CD4-positive, CD25-positive, alpha-beta regulatory T cell (primary cell): ENCODE measurements at regions not wholly inside any gene's neighbourhood (a gene's known extent, or its start where the extent isn't known, plus 50 kb on each side); places are given as distances from the start of the nearest gene placed in this dataset.
"Not testable (repeated sequence)": the region's sequence is repeated elsewhere in the genome, so short reads cannot be mapped to it uniquely, and the experiment has no call there.

Source experiments
- ATAC-seq, 2 donors: fragments of 150-1000 bp; cut with Tn5 transposase; one replicate each; pipeline ENCODE4 v1.10.0; 2021; ENCODE audit warnings: low read depth in 2 of 2, moderate number of reproducible peaks in 2 of 2, moderate library complexity in 1 of 2
- DNase-seq, 3 donors: peaks; one replicate each; pipeline versions ENCODE4 v3.0.0 to v3.0.0-alpha.2; 2012 to 2022; ENCODE audit warnings: mixed read lengths in 1 of 3
- H3K27ac ChIP-seq: one replicate; pipeline ENCODE4 v1.7.0; 2013; ENCODE audit warnings: mild to moderate bottlenecking, low read length; ENCODE audit not compliant: insufficient read depth, poor library complexity, severe bottlenecking
- H3K27me3 ChIP-seq: one replicate; pipeline ENCODE4 v1.7.0; 2013; ENCODE audit warnings: low read length; ENCODE audit not compliant: control insufficient read depth, insufficient read depth
- H3K36me3 ChIP-seq: one replicate; pipeline ENCODE4 v1.7.0; 2013; ENCODE audit warnings: mild to moderate bottlenecking, low read length, moderate library complexity; ENCODE audit not compliant: control insufficient read depth, insufficient read depth
- H3K4me1 ChIP-seq: 2 replicates; pipeline ENCODE4 v1.7.0; 2013; ENCODE audit warnings: mild to moderate bottlenecking, low read length; ENCODE audit not compliant: insufficient read depth, control insufficient read depth, poor library complexity, severe bottlenecking
- H3K4me3 ChIP-seq: one replicate; pipeline ENCODE4 v1.7.0; 2013; ENCODE audit warnings: low read depth, mild to moderate bottlenecking, low read length, moderate library complexity
- H3K9me3 ChIP-seq, 2 experiments: 1 replicate in 1 of 2; 2 replicates in 1 of 2; pipeline ENCODE4 v1.7.0; 2013; ENCODE audit warnings: low read length in 2 of 2, mild to moderate bottlenecking in 1 of 2, moderate library complexity in 1 of 2; ENCODE audit not compliant: control insufficient read depth in 2 of 2
- H3K27ac Mint-ChIP-seq, 3 donors: one replicate each; pipeline ENCODE4 v1.8.0; 2020 to 2022; ENCODE audit warnings: mild to moderate bottlenecking in 3 of 3, mixed read lengths in 3 of 3, moderate library complexity in 2 of 3
- H3K27me3 Mint-ChIP-seq: one replicate; pipeline ENCODE4 v1.8.0; 2022; ENCODE audit warnings: mild to moderate bottlenecking, mixed read lengths
- H3K36me3 Mint-ChIP-seq: one replicate; pipeline ENCODE4 v1.8.0; 2020; ENCODE audit warnings: mixed read lengths
- H3K4me1 Mint-ChIP-seq, 4 donors: one replicate each; pipeline ENCODE4 v1.8.0; 2020 to 2022; ENCODE audit warnings: mixed read lengths in 4 of 4, mild to moderate bottlenecking in 1 of 4
- H3K4me3 Mint-ChIP-seq, 4 donors: one replicate each; pipeline ENCODE4 v1.8.0; 2020 to 2022; ENCODE audit warnings: mild to moderate bottlenecking in 4 of 4, mixed read lengths in 4 of 4, moderate library complexity in 3 of 4
- H3K9me3 Mint-ChIP-seq, 7 donors: one replicate each; pipeline ENCODE4 v1.8.0; 2020 to 2022; ENCODE audit warnings: mixed read lengths in 7 of 7, mild to moderate bottlenecking in 3 of 7, moderate library complexity in 2 of 7

DNA sequence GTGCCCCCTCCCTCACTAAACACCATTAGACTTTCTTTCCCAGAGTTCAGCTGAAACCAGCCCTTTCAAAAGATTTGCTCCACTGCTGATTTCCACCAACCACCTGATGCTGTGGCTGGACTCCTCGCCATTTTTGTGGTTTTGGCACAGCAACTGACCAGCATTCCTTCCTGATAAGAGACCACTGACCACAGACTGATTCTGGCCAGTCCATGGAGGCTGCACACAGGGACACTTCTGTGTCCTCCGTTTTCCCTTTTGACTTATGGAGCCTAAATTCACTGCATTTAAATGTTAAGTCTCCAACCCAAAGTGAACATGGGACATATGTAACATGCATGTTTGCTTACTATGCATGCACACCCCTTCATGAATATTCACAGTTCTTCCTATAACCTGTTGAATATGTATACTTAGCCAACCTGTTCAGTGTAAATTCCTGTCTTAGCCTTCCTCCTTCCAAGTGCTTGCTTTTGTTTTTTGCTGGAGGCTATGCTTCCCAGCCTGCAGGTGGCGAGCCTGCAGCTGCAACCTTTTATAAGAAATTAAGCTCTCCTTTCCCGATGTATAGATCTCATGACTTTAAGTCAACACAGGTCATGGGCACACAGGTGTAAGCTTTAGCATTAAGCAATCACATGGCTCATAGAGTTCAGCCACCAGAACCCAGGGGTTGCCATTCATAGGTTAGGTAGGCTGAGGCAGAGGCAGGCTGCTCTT lies 78.7 kb downstream of the ACTL7B start:
- DNase-seq (no peak), ATAC-seq (no peak)
- Mint-ChIP-seq H3K27ac (no peak overlapping the region), H3K36me3 (no peaks in the 10 kb centered on the region), H3K9me3 (peaks cover 0 to 7% (median 0%) of the 10 kb centered on the region in 7 donors), H3K27me3 (peaks cover 9% of the 10 kb centered on the region), H3K4me1 (no peaks in the 10 kb centered on the region), H3K4me3 (no peak overlapping the region)
- Histone ChIP-seq H3K27ac (no peak overlapping the region), H3K36me3 (no peaks in the 10 kb centered on the region), H3K27me3 (peaks cover 2% of the 10 kb centered on the region), H3K4me1 (no peaks in the 10 kb centered on the region), H3K9me3 (no peaks in the 10 kb centered on the region), H3K4me3 (no peak overlapping the region)

DNA sequence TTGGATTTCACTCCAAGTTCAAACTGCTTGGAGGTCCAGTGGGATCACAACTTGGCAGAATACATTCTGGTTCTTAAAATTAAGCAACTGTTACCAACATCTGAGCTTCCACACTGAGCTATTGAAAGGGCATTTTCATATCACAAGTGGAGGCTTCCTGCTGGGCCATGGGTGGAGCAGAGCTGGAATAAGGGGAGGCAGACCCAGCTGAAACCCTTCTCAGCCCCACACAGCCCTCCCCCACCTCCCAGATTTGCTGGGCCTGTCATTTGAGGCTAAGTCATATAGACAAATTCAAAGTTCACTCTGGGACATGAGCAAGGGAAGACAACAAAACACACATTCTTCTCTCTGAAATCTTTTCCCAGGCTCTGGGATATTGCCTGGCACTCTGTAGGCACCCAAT lies 79.9 kb downstream of the ACTL7B start:
- Mint-ChIP-seq H3K4me1 (no peaks in the 10 kb centered on the region), H3K36me3 (no peaks in the 10 kb centered on the region), H3K27ac (no peak overlapping the region), H3K4me3 (no peak overlapping the region), H3K9me3 (peaks cover 0 to 7% (median 0%) of the 10 kb centered on the region in 7 donors), H3K27me3 (peaks cover 12% of the 10 kb centered on the region)
- DNase-seq (no peak), ATAC-seq (no peak)
- no peaks in the 10 kb centered on the region for H3K4me1 ChIP-seq
- peaks cover 2% of the 10 kb centered on the region for H3K27me3 ChIP-seq
- H3K36me3 ChIP-seq = no peaks in the 10 kb centered on the region
- H3K4me3 ChIP-seq = no peak overlapping the region
- no peak overlapping the region for H3K27ac ChIP-seq
- no peaks in the 10 kb centered on the region for H3K9me3 ChIP-seq

DNA sequence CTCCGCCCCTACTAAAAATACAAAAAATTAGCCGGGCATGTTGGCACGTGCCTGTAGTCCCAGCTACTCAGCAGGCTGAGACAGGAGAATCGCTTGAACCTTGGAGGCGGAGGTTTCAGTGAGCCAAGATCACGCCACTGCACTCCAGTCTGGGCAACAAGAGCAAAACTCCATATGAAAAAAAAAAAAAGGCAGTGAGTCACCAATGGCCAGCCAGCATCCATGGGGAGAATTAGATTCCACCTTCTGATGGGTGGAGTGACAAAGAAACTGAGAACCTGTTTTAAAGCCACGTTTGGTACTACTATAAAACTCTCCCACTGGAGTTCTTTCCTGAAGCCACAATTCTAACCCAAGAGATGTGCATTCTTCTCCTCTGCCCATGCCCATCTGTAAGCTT lies 81.7 kb downstream of the ACTL7B start:
- not testable (repeated sequence) for H3K27ac ChIP-seq, H3K9me3 Mint-ChIP-seq, H3K27ac Mint-ChIP-seq, DNase-seq, H3K4me1 ChIP-seq, H3K4me3 Mint-ChIP-seq, H3K9me3 ChIP-seq, H3K4me3 ChIP-seq, H3K36me3 Mint-ChIP-seq, H3K4me1 Mint-ChIP-seq, H3K27me3 ChIP-seq, H3K36me3 ChIP-seq, ATAC-seq
- H3K27me3 Mint-ChIP-seq = peaks cover 12% of the 10 kb centered on the region

DNA sequence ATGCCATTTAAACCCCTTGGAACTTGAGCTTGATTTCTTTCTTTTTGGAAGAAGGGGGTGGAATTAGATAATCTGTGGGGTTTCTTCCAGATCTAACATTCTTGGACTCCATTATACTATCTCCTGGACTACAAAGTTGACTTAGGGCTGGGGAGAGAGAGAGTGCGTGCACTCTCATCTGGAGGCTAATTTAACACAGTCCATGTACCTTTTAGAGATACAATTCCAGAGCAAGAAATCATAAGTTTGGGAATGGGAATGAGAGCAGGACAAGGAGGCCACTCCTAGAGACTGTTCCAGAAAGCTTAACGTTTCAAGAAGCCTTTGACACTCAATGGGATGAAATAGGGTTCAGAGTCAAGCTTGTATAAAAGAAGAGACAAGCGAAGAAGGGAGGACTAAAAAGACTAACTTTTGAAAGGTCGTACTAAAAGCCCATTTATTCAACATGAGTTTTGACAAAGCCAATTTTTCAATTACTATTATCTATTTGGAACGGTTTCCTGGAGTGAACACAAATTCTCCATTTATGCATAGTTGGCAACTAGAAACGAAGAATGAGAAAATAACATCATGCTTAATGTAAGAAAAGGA lies 83.4 kb downstream of the ACTL7B start:
- peaks cover 7% of the 10 kb centered on the region for H3K27me3 ChIP-seq
- no peaks in the 10 kb centered on the region for H3K36me3 ChIP-seq
- Mint-ChIP-seq H3K4me1 (no peaks in the 10 kb centered on the region), H3K36me3 (no peaks in the 10 kb centered on the region), H3K9me3 (peaks cover 0 to 4% (median 0%) of the 10 kb centered on the region in 7 donors), H3K27me3 (peaks cover 9% of the 10 kb centered on the region), H3K4me3 (no peak overlapping the region), H3K27ac (peak overlapping the region in 1 of 3 donors; percentile 72)
- DNase-seq (no peak), ATAC-seq (no peak)
- H3K27ac ChIP-seq = no peak overlapping the region
- no peaks in the 10 kb centered on the region for H3K9me3 ChIP-seq
- H3K4me3 ChIP-seq = no peak overlapping the region
- no peaks in the 10 kb centered on the region for H3K4me1 ChIP-seq

DNA sequence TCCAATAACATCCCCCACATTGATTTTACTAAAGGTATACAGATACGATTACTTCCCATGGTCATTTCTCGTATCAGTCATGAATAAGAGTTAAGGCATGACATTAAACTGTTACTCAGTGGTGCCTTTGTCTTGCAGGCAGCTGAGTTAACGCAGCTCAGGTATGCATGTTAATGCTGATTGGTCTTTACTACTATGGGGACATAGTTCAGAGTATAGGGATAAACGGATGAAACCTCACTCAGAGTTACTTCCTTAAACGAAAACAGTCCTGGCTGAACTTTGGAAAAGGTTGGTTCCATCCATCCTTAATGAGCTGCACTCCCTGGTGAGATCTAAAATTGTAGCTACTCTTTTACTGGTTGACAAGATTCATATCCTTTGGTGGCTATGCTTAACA lies 87.0 kb downstream of the ACTL7B start:
- Histone ChIP-seq H3K27me3 (peaks cover 4% of the 10 kb centered on the region), H3K4me3 (no peak overlapping the region), H3K4me1 (no peaks in the 10 kb centered on the region), H3K36me3 (no peaks in the 10 kb centered on the region), H3K9me3 (no peaks in the 10 kb centered on the region), H3K27ac (no peak overlapping the region)
- DNase-seq (no peak), ATAC-seq (no peak)
- no peak overlapping the region for H3K4me3 Mint-ChIP-seq
- peaks cover 4% of the 10 kb centered on the region for H3K27me3 Mint-ChIP-seq
- peaks cover 0 to 1% (median 0%) of the 10 kb centered on the region in 7 donors for H3K9me3 Mint-ChIP-seq
- no peak overlapping the region for H3K27ac Mint-ChIP-seq
- H3K4me1 Mint-ChIP-seq = no peaks in the 10 kb centered on the region
- no peaks in the 10 kb centered on the region for H3K36me3 Mint-ChIP-seq

DNA sequence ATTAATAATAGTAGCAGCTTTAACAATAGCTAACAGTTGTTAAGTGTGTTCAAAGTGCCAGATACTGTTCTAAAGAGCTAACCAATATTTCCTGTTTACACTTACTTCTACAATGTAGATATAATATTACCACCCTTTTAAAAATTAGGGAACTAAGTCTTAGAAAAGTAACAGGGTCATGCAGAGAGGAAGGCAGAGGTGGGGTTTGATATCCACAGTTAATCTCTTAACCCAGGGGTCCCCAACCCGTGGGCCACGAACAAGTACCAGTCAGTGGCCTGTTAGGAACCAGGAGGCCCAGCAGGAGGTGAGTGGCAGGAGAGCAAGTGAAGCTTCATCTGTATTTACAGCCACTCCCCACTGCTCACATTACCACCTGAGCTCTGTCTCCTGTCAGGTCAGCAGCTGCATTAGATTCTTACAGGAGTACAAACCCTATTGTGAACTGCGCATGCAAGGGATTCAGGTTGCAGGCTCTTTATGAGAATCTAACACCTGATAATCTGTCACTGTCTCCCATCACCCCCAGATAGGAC lies 89.1 kb downstream of the ACTL7B start:
- H3K9me3 Mint-ChIP-seq = peaks cover 0 to 1% (median 0%) of the 10 kb centered on the region in 7 donors
- no peak overlapping the region for H3K27ac ChIP-seq
- no peaks in the 10 kb centered on the region for H3K4me1 ChIP-seq
- no peaks in the 10 kb centered on the region for H3K9me3 ChIP-seq
- H3K4me3 ChIP-seq = no peak overlapping the region
- H3K27ac Mint-ChIP-seq = peak overlapping the region in 1 of 3 donors; percentile 81
- H3K4me1 Mint-ChIP-seq = no peaks in the 10 kb centered on the region
- peaks cover 4% of the 10 kb centered on the region for H3K27me3 ChIP-seq
- H3K36me3 Mint-ChIP-seq = no peaks in the 10 kb centered on the region
- H3K36me3 ChIP-seq = no peaks in the 10 kb centered on the region
- no peak for DNase-seq
- H3K27me3 Mint-ChIP-seq = peaks cover 4% of the 10 kb centered on the region
- no peak overlapping the region for H3K4me3 Mint-ChIP-seq
- no peak for ATAC-seq

DNA sequence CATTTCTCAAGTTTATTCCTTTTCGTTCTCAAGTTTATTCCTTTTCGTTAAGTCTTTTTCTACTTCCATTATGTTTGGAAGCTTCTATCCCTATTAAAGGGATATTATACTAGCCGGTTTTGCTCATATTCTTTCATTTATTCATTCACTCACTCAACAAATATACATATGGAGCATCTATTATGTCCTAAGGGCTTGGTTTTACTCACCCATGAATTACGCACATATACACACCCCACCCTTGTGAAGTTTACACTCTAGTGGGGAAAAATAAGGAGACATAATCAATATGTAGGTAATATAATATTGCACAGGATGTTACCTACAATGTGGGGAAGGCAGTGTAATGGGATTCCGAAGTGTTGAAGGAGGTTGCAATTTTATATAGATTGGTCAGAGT lies 90.5 kb downstream of the ACTL7B start:
- Mint-ChIP-seq H3K27me3 (no peaks in the 10 kb centered on the region), H3K36me3 (no peaks in the 10 kb centered on the region), H3K9me3 (peaks cover 0 to 1% (median 0%) of the 10 kb centered on the region in 7 donors), H3K4me1 (no peaks in the 10 kb centered on the region), H3K4me3 (no peak overlapping the region), H3K27ac (no peak overlapping the region)
- ATAC-seq (no peak), DNase-seq (no peak)
- no peak overlapping the region for H3K27ac ChIP-seq
- H3K27me3 ChIP-seq = peaks cover 4% of the 10 kb centered on the region
- H3K36me3 ChIP-seq = no peaks in the 10 kb centered on the region
- H3K4me1 ChIP-seq = no peaks in the 10 kb centered on the region
- H3K9me3 ChIP-seq = no peaks in the 10 kb centered on the region
- no peak overlapping the region for H3K4me3 ChIP-seq
